HG03103 (cell line): ENCODE measurements at regions not wholly inside any gene's neighbourhood (a gene's known extent, or its start where the extent isn't known, plus 50 kb on each side); places are given as distances from the start of the nearest gene placed in this dataset.
"Not testable (repeated sequence)": the region's sequence is repeated elsewhere in the genome, so short reads cannot be mapped to it uniquely, and the experiment has no call there.

Experiments
- ATAC-seq: cut with Tn5 transposase; IDR thresholded peaks from one replicate; pipeline ENCODE4 v1.9.1; 2021; ENCODE audit warnings: low read depth; ENCODE audit not compliant: unreplicated experiment

DNA sequence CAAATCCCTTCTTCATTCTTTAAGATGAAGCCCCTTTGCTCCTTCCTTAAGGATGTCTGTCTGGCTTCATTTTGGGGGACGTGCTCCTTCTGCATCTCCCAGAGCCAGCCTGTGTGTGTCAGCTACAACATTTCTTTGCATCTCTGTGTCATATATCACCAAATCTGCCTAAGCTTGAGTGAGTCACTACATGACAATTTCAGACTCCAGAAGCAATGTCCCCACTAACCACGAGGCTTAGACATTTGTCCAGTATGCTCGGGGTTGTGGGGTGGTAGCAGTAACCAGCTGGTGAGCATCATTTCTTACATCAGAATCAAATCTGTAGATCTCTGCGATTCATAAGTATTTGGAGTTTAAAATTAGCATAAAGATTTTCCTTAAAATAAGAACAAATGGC, 54.1 kb upstream of the USP14 start:
- not testable (repeated sequence) for ATAC-seq

DNA sequence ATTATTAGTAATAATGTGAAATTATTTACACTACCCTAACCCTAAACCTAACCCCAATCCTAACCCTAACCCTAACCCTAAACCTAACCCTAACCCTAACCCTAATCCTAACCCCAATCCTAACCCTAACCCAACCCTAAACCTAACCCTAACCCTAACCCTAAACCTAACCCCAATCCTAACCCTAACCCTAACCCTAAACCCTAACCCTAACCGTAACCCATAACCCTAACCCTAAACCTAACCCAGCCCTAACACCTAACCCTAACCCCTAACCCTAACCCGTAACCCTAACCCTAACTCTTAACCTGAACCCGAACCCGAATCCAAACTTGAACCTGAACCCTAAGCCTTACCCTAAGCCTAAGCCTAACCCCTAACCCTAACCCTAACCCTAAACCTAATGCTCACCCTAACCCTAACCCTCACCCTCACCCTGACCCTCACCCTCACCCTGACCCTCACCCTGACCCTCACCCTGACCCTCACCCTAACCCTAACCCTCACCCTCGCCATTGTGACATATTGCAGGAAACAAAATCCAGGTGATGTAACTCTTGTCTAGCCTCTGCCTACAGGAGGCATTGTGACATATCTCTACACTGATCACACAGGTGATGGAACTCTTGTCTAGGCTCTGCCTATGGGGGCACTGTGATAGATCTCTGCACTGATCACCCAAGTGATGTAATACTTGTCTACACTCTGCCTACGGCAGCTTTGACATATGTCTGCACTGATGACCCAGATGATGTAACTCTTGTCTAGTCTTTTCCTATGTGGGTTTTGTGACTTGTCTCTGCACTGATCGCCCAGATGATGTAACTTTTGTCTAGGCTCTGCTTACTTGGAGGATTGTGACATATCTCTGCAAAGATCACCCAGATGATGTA, 53.0 kb upstream of the USP14 start:
- ATAC-seq: not testable (repeated sequence)

DNA sequence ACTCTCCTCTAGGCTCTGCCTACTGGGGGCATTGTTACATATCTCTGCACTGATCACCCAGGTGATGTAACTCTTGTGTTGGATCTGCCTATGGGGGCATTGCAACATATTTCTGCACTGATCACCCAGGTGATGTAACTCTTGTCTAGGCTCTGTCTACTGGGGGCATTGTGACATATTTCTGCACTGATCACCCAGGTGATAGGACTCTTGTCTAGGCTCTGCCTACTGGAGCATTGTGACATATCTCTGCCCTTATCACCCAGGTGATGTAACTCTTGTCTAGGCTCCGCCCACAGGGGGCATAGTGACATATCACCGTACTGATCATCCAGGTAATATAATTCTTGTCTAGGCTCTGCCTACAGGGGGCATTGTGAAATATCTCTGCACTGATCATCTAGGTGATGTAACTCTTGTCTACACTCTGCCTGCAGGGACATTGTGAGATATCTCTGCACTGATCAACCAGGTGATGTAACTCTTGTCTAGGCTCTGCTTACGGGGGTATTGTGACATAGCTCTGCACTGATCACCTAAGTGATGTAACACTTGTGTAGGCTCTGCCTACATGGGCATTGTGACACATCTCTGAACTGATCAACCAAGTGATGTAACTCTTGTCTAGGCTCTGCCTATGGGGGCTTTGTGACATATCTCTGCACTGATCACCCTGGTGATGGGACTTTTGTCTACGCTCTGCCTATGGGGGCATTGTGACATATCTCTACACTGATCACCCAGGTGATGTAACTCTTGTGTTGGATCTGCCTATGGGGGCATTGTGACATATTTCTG, 52.1 kb upstream of the USP14 start:
- ATAC-seq: not testable (repeated sequence)

DNA sequence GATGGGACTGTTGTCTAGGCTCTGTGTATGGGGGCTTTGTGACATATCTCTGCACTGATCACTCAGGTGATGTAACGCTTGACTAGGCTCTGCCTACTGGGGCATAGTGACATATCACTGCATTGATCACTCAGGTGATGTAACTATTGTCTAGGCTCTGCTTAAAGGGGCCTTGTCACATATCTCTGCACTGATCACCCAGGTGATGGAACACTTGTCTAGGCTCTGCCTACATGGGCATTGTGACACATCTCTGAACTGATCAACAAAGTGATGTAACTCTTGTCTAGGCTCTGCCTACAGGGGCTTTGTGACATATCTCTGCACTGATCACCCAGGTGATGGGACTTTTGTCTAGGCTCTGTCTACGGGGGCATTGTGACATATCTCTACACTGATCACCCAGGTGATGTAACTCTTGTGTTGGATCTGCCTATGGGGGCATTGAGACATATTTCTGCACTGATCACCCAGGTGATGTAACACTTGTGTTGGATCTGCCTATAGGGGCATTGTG, 51.4 kb upstream of the USP14 start:
- ATAC-seq: not testable (repeated sequence)

DNA sequence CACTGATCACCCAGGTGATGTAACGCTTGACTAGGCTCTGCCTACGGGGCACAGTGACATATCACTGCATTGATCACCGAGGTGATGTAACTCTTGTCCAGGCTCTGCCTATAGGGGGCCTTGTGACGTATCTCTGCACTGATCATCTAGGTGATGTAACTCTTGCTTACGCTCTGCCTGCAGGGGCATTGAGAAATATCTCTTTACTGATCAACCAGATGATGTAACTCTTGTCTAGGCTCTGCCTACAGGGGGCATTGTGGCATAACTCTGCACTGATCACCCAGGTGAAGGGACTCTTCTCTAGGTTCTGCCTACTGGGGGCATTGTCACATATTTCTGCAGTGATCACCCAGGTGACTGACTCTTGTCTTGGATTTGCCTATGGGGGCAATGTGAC, 50.9 kb upstream of the USP14 start:
- not testable (repeated sequence) for ATAC-seq

DNA sequence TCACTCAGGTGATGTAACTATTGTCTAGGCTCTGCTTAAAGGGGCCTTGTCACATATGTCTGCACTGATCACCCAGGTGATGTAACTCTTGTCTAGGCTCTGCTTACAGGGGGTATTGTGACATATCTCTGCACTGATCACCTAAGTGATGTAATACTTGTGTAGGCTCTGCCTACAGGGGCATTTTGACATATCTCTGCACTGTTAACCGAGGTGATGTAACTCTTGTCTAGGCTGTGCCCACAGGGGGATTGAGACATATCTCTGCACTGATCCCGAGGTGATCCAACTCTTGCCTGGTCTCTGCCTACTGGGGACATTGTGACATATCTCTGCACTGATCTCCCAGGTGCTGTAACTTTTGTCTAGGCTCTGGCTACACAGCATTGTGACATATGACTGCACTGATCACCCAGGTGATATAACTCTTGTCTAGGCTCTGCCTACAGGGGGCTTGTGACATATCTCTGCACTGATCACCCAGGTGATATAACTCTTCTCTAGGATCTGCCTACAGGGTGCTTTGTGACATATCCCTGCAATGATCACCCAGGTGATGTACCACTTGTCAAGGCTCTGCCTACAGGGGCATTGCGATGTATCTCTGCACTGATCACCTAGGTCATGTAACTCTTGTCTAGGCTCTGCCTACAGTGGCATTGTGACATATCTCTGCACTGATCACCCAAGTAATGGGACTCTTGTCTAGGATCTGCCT, 50.3 kb upstream of the USP14 start:
- ATAC-seq: peak; percentile 34
